CD14-positive monocyte (primary cell): ENCODE measurements at regions not wholly inside any gene's neighbourhood (a gene's known extent, or its start where the extent isn't known, plus 50 kb on each side); places are given as distances from the start of the nearest gene placed in this dataset.

Experiments used
- DNase-seq, 3 donors: peaks; one replicate each; pipeline ENCODE4 v3.0.0-alpha.2; 2011 to 2022
- H2AFZ ChIP-seq: 2 replicates; pipeline ENCODE4 v1.6.0; 2012; ENCODE audit warnings: mild to moderate bottlenecking, low read depth, low read length, inconsistent platforms; ENCODE audit not compliant: insufficient read depth, poor library complexity, severe bottlenecking
- H3K27ac ChIP-seq, 2 donors: 1 replicate in 1 of 2; 2 replicates in 1 of 2; pipeline ENCODE4 v1.5.1; 2012 to 2013; ENCODE audit warnings: low read length in 2 of 2, control low read depth in 1 of 2, inconsistent platforms in 1 of 2, low read depth in 1 of 2, mild to moderate bottlenecking in 1 of 2
- H3K27me3 ChIP-seq, 2 donors: one replicate each; pipeline versions ENCODE4 v1.6.0 to v1.6.1; 2011 to 2013; ENCODE audit warnings: low read length in 2 of 2; ENCODE audit not compliant: control insufficient read depth in 2 of 2, insufficient read depth in 2 of 2
- H3K36me3 ChIP-seq, 2 donors: replicated peaks in 1 of 2; 1 replicate in 1 of 2; 2 replicates in 1 of 2; pipeline versions ENCODE4 v1.5.1 to v1.6.1; 2012 to 2013; ENCODE audit warnings: low read length in 2 of 2, control low read depth in 1 of 2, inconsistent platforms in 1 of 2, mild to moderate bottlenecking in 1 of 2; ENCODE audit not compliant: insufficient read depth in 2 of 2, control insufficient read depth in 1 of 2
- H3K4me1 ChIP-seq, 2 donors: 1 replicate in 1 of 2; 2 replicates in 1 of 2; pipeline versions ENCODE4 v1.5.1 to v1.6.1; 2012 to 2013; ENCODE audit warnings: low read length in 2 of 2, control low read depth in 1 of 2, inconsistent platforms in 1 of 2, mild to moderate bottlenecking in 1 of 2, moderate library complexity in 1 of 2; ENCODE audit not compliant: insufficient read depth in 2 of 2, control insufficient read depth in 1 of 2
- H3K4me2 ChIP-seq: replicated peaks from 2 replicates; pipeline ENCODE3; 2012; ENCODE audit warnings: low read length, moderate library complexity, mild to moderate bottlenecking; ENCODE audit not compliant: poor library complexity, severe bottlenecking; ENCODE audit errors: extremely low read depth
- H3K4me3 ChIP-seq, 3 experiments: fragments of 200-600 bp in 1 of 3; sonication (generic) in 1 of 3; replicated peaks in 1 of 3; 1 replicate in 2 of 3; 2 replicates in 1 of 3; pipeline ENCODE4 v1.5.1; 2011 to 2013; ENCODE audit warnings: low read length in 3 of 3, mild to moderate bottlenecking in 3 of 3, control low read depth in 2 of 3, low read depth in 2 of 3, inconsistent platforms in 1 of 3, moderate library complexity in 1 of 3
- H3K79me2 ChIP-seq: 2 replicates; pipeline ENCODE4 v1.6.0; 2012; ENCODE audit warnings: mild to moderate bottlenecking, control low read depth, inconsistent platforms, low read length, moderate library complexity; ENCODE audit not compliant: insufficient read depth
- H3K9ac ChIP-seq: 2 replicates; pipeline ENCODE4 v1.6.0; 2017; ENCODE audit warnings: low read length, mild to moderate bottlenecking; ENCODE audit not compliant: insufficient read depth, poor library complexity, severe bottlenecking
- H3K9me3 ChIP-seq, 2 donors: replicated peaks in 1 of 2; 1 replicate in 1 of 2; 2 replicates in 1 of 2; pipeline versions ENCODE4 v1.5.1 to v1.6.1; 2012 to 2013; ENCODE audit warnings: low read length in 2 of 2, control low read depth in 1 of 2; ENCODE audit not compliant: control insufficient read depth in 1 of 2, insufficient read depth in 1 of 2
- H4K20me1 ChIP-seq: 2 replicates; pipeline ENCODE4 v1.6.0; 2012; ENCODE audit warnings: mild to moderate bottlenecking, low read length, control low read depth, moderate library complexity; ENCODE audit not compliant: insufficient read depth
- H3K27ac Mint-ChIP-seq, 7 donors: one replicate each; pipeline ENCODE4 v1.8.0; 2020; ENCODE audit warnings: mild to moderate bottlenecking in 7 of 7, mixed read lengths in 7 of 7, moderate library complexity in 6 of 7, inconsistent platforms in 2 of 7
- H3K27me3 Mint-ChIP-seq, 3 donors: one replicate each; pipeline ENCODE4 v1.8.0; 2021 to 2022; ENCODE audit warnings: low read depth in 3 of 3, mild to moderate bottlenecking in 3 of 3, mixed read lengths in 3 of 3, moderate library complexity in 3 of 3, inconsistent platforms in 1 of 3
- H3K36me3 Mint-ChIP-seq, 2 donors: one replicate each; pipeline ENCODE4 v1.8.0; 2020; ENCODE audit warnings: mixed read lengths in 2 of 2, inconsistent platforms in 1 of 2, mild to moderate bottlenecking in 1 of 2
- H3K4me1 Mint-ChIP-seq: one replicate; pipeline ENCODE4 v1.8.0; 2020; ENCODE audit warnings: mild to moderate bottlenecking, mixed read lengths
- H3K4me3 Mint-ChIP-seq, 2 donors: one replicate each; pipeline ENCODE4 v1.8.0; 2020; ENCODE audit warnings: mild to moderate bottlenecking in 2 of 2, mixed read lengths in 2 of 2, moderate library complexity in 1 of 2
- H3K9me3 Mint-ChIP-seq, 7 donors: one replicate each; pipeline ENCODE4 v1.8.0; 2020 to 2022; ENCODE audit warnings: mixed read lengths in 7 of 7, mild to moderate bottlenecking in 6 of 7, moderate library complexity in 6 of 7, inconsistent platforms in 2 of 7
- WGBS: methylation state at CpG from one replicate; pipeline ENCODE4 v1.1.5; 2013; ENCODE audit warnings: missing lambda C conversion rate; ENCODE audit not compliant: insufficient coverage; 5-methylcytosine and 5-hydroxymethylcytosine counted together
- intact Hi-C, 2 donors: fragments of 100-400 bp; cut with micrococcal nuclease; formaldehyde crosslinking; loops; one replicate each; pipeline versions ENCODE4 v1.15.0 to v1.15.1; 2023
- TF ChIP-seq, protein P1 (sequence below): fragments of 200-600 bp; IDR thresholded peaks from one replicate; pipeline ENCODE4 v1.8.0; 2022; ENCODE audit warnings: antibody characterized with exemption, mild to moderate bottlenecking

DNA sequence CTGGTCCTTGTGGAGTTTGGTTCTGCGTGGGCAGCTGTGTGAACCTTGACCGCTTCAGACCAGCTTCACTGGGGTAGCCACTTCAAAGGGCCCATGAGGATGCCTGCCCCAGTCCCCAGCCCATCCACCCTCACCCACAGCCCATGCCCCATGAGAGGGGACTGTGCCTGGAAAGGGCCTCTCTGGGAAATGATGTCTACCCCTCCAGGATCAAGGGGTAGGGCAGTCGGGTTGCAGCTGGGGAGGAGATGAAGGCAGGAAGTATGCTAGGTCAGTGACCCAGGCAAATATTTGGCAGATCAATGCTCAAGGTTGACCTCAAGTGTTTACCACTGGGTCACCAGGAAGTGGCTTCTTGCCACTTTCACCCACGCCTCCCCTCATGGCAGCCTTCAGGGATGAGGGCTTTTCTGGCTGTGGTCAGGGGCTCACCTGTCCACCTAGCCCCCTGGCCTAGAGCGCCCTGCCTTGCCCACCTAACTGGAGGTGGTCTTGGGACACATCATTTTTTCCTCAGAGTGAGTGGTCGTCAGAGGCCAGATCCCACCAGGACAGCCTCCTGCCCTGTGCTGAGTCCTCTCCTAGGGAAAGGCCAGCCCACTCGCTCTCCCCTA lies 109.5 kb downstream of the SNX5 start:
- peaks cover 2 to 10% (median 3%) of the 10 kb centered on the region in 3 donors for H3K27me3 Mint-ChIP-seq
- Histone ChIP-seq H3K4me1 (no peaks in the 10 kb centered on the region), H2AFZ (peak overlapping the region; percentile 8), H3K27me3 (no peaks in the 10 kb centered on the region), H4K20me1 (no peaks in the 10 kb centered on the region), H3K79me2 (no peaks in the 10 kb centered on the region), H3K4me3 (no peak overlapping the region), H3K27ac (no peak overlapping the region), H3K9ac (no peak overlapping the region), H3K9me3 (no peaks in the 10 kb centered on the region), H3K36me3 (no peaks in the 10 kb centered on the region), H3K4me2 (no peak overlapping the region)
- H3K36me3 Mint-ChIP-seq = no peaks in the 10 kb centered on the region
- intact Hi-C loops = no loop called here
- peaks cover 11% of the 10 kb centered on the region for H3K4me1 Mint-ChIP-seq
- peaks cover 0 to 4% (median 0%) of the 10 kb centered on the region in 7 donors for H3K9me3 Mint-ChIP-seq
- DNase-seq = no peak
- TF ChIP-seq, protein P1, sequence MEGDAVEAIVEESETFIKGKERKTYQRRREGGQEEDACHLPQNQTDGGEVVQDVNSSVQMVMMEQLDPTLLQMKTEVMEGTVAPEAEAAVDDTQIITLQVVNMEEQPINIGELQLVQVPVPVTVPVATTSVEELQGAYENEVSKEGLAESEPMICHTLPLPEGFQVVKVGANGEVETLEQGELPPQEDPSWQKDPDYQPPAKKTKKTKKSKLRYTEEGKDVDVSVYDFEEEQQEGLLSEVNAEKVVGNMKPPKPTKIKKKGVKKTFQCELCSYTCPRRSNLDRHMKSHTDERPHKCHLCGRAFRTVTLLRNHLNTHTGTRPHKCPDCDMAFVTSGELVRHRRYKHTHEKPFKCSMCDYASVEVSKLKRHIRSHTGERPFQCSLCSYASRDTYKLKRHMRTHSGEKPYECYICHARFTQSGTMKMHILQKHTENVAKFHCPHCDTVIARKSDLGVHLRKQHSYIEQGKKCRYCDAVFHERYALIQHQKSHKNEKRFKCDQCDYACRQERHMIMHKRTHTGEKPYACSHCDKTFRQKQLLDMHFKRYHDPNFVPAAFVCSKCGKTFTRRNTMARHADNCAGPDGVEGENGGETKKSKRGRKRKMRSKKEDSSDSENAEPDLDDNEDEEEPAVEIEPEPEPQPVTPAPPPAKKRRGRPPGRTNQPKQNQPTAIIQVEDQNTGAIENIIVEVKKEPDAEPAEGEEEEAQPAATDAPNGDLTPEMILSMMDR = no peak
- 69% methylated on average over 5 of the region's 7 CpGs for whole genome bisulfite sequencing
- no peak overlapping the region for H3K27ac Mint-ChIP-seq
- H3K4me3 Mint-ChIP-seq = no peak overlapping the region

GRCh38 chr20:17858450-17859001 lies 110.1 kb downstream of the SNX5 start:
- Mint-ChIP-seq H3K9me3 (peaks cover 0 to 4% (median 0%) of the 10 kb centered on the region in 7 donors), H3K4me1 (peaks cover 11% of the 10 kb centered on the region), H3K36me3 (no peaks in the 10 kb centered on the region), H3K4me3 (no peak overlapping the region), H3K27me3 (peaks cover 2 to 10% (median 3%) of the 10 kb centered on the region in 3 donors), H3K27ac (no peak overlapping the region)
- Histone ChIP-seq H3K9me3 (no peaks in the 10 kb centered on the region), H3K4me1 (no peaks in the 10 kb centered on the region), H3K36me3 (no peaks in the 10 kb centered on the region), H3K4me2 (no peak overlapping the region), H4K20me1 (no peaks in the 10 kb centered on the region), H3K9ac (no peak overlapping the region), H3K27ac (no peak overlapping the region), H3K79me2 (no peaks in the 10 kb centered on the region), H2AFZ (no peak overlapping the region), H3K4me3 (no peak overlapping the region), H3K27me3 (no peaks in the 10 kb centered on the region)
- intact Hi-C loops = no loop called here
- DNase-seq = no peak
- TF ChIP-seq, protein P1 = no peak
- WGBS = 92% methylated on average over 6 of the region's 13 CpGs
